Stomach (tissue), 8 donors: ENCODE measurements at regions not wholly inside any gene's neighbourhood (a gene's known extent, or its start where the extent isn't known, plus 50 kb on each side); places are given as distances from the start of the nearest gene placed in this dataset.
"Not testable (repeated sequence)": the region's sequence is repeated elsewhere in the genome, so short reads cannot be mapped to it uniquely, and the experiment has no call there.

ENCODE experiments used
- DNase-seq, 2 donors: peaks; one replicate each; pipeline versions ENCODE4 v3.0.0 to v3.0.0-alpha.2; 2013 to 2019
- H3K27ac ChIP-seq, 5 donors: fragments of 200-600 bp in 4 of 5; sonication (generic) in 4 of 5; one replicate each; pipeline ENCODE4 v1.5.1; 2013 to 2019; ENCODE audit warnings: mild to moderate bottlenecking in 1 of 5, moderate library complexity in 1 of 5
- H3K27me3 ChIP-seq, 3 donors: fragments of 200-600 bp; sonication (generic); one replicate each; pipeline ENCODE4 v1.5.1; 2017 to 2019; ENCODE audit warnings: mixed run types in 1 of 3
- H3K36me3 ChIP-seq, 4 donors: fragments of 200-600 bp; sonication (generic); 1 replicate in 3 of 4; 2 replicates in 1 of 4; pipeline ENCODE4 v1.5.1; 2016 to 2019
- H3K4me1 ChIP-seq, 4 donors: fragments of 200-600 bp; sonication (generic); one replicate each; pipeline ENCODE4 v1.5.1; 2016 to 2019
- H3K4me3 ChIP-seq, 4 donors: fragments of 200-600 bp; sonication (generic) in 3 of 4; one replicate each; pipeline ENCODE4 v1.5.1; 2016 to 2019; ENCODE audit warnings: mild to moderate bottlenecking in 1 of 4
- H3K9me3 ChIP-seq, 4 donors: fragments of 200-600 bp; sonication (generic); one replicate each; pipeline ENCODE4 v1.5.1; 2016 to 2019
- CTCF ChIP-seq, 7 experiments: fragments of 450-650 bp in 4 of 7; fragments of 200-600 bp in 3 of 7; sonication (generic) in 3 of 7; IDR thresholded peaks; one replicate each; pipeline ENCODE4 v1.5.1; 2016 to 2019; ENCODE audit warnings: antibody characterized with exemption in 7 of 7, control low read depth in 2 of 7, mild to moderate bottlenecking in 1 of 7
- EP300 ChIP-seq: sonication (generic); formaldehyde crosslinking; IDR thresholded peaks from one replicate; pipeline ENCODE4 v1.6.1; 2017; ENCODE audit warnings: antibody characterized with exemption
- POLR2A ChIP-seq, 4 donors: fragments of 450-650 bp; IDR thresholded peaks; one replicate each; pipeline ENCODE4 v1.6.1; 2016; ENCODE audit warnings: antibody characterized with exemption in 4 of 4, control low read depth in 2 of 4, mild to moderate bottlenecking in 1 of 4, moderate library complexity in 1 of 4
- POLR2AphosphoS5 ChIP-seq, 3 donors: sonication (generic); formaldehyde crosslinking; IDR thresholded peaks; one replicate each; pipeline ENCODE4 v1.6.1; 2016; ENCODE audit warnings: antibody characterized with exemption in 3 of 3
- WGBS, 5 donors: extraction: QIAGEN DNeasy Blood & Tissue Kit in 3 of 5; methylation state at CpG; one replicate each; pipeline versions ENCODE4 v1.1.5 to v1.1.7; 2013 to 2018; 5-methylcytosine and 5-hydroxymethylcytosine counted together
- intact Hi-C: fragments of 100-400 bp; cut with DNase I; formaldehyde crosslinking; loops from one replicate; pipeline ENCODE4 v1.15.1; 2023; ENCODE audit warnings: low total_unique reads
- donor health status: healthy with polysubstance abuse.
- donor health status: Bipolar disorder and iron deficiency.
- donor health status: healthy.

GRCh38 chr2:155583674-155584195, 748.8 kb downstream of the NR4A2 start:
- intact Hi-C loops = no loop called here
- no peak overlapping the region for H3K27ac ChIP-seq
- TF ChIP-seq CTCF (IDR thresholded peaks at IDR 0.05) = no peak
- no peak for TF ChIP-seq POLR2A (IDR thresholded peaks at IDR 0.05)
- no peak for TF ChIP-seq POLR2AphosphoS5 (IDR thresholded peaks at IDR 0.05)
- no peak for TF ChIP-seq EP300
- H3K4me1 ChIP-seq = no peaks in the 10 kb centered on the region
- H3K27me3 ChIP-seq = no peaks in the 10 kb centered on the region
- no peak overlapping the region for H3K4me3 ChIP-seq
- H3K9me3 ChIP-seq = peaks cover 0 to 20% (median 14%) of the 10 kb centered on the region in 4 donors
- H3K36me3 ChIP-seq = no peaks in the 10 kb centered on the region
- WGBS, 5 donors = 43 to 74% (median 66%) methylated on average over 2 of the region's 2 CpGs
- DNase-seq = no peak

GRCh38 chr2:155574941-155575340, 757.6 kb downstream of the NR4A2 start:
- intact Hi-C loops = no loop called here
- TF ChIP-seq POLR2A (IDR thresholded peaks at IDR 0.05) = no peak
- TF ChIP-seq POLR2AphosphoS5 (IDR thresholded peaks at IDR 0.05) = no peak
- TF ChIP-seq CTCF (IDR thresholded peaks at IDR 0.05) = no peak
- TF ChIP-seq EP300 = no peak

GRCh38 chr2:155547571-155547970, 785.0 kb downstream of the NR4A2 start:
- H3K4me1 ChIP-seq = no peaks in the 10 kb centered on the region
- no peaks in the 10 kb centered on the region for H3K27me3 ChIP-seq
- intact Hi-C loops = no loop called here
- no peaks in the 10 kb centered on the region for H3K9me3 ChIP-seq
- WGBS, 5 donors = 87 to 96% (median 92%) methylated on average over 3 of the region's 3 CpGs
- no peaks in the 10 kb centered on the region for H3K36me3 ChIP-seq
- DNase-seq = no peak
- no peak overlapping the region for H3K4me3 ChIP-seq
- no peak overlapping the region for H3K27ac ChIP-seq
- TF ChIP-seq EP300 (no peak), POLR2A (IDR thresholded peaks at IDR 0.05) (no peak), POLR2AphosphoS5 (IDR thresholded peaks at IDR 0.05) (no peak), CTCF (IDR thresholded peaks at IDR 0.05) (no peak)

More at GRCh38 chr2:155574941-155575340, 757.6 kb downstream of the NR4A2 start:
- Histone ChIP-seq H3K36me3 (no peaks in the 10 kb centered on the region), H3K4me1 (no peaks in the 10 kb centered on the region), H3K4me3 (no peak overlapping the region), H3K27ac (no peak overlapping the region), H3K27me3 (no peaks in the 10 kb centered on the region), H3K9me3 (no peaks in the 10 kb centered on the region)
- no peak for DNase-seq
- WGBS, 5 donors = 73 to 81% (median 76%) methylated on average over 1 of the region's 1 CpG

- intact Hi-C loops = no loop called here
- Histone ChIP-seq H3K4me1 (no peaks in the 10 kb centered on the region), H3K9me3 (no peaks in the 10 kb centered on the region), H3K4me3 (peak overlapping the region in 2 of 4 donors; percentile 5 to 15), H3K36me3 (no peaks in the 10 kb centered on the region), H3K27me3 (no peaks in the 10 kb centered on the region), H3K27ac (no peak overlapping the region)
- 63 to 80% (median 77%) methylated on average over 11 of the region's 11 CpGs for whole genome bisulfite sequencing, 5 donors
- no peak for TF ChIP-seq POLR2AphosphoS5 (IDR thresholded peaks at IDR 0.05)
- no peak for TF ChIP-seq EP300
- no peak for TF ChIP-seq POLR2A (IDR thresholded peaks at IDR 0.05)
- no peak for TF ChIP-seq CTCF (IDR thresholded peaks at IDR 0.05)
- DNase-seq = peak in 1 of 2 donors; percentile 21
Measured at GRCh38 chr2:155546721-155547555, 785.6 kb downstream of the NR4A2 start.

GRCh38 chr2:155539028-155539427, 793.5 kb downstream of the NR4A2 start:
- H3K4me3 ChIP-seq, H3K27me3 ChIP-seq, H3K36me3 ChIP-seq, H3K27ac ChIP-seq, intact Hi-C loops, H3K9me3 ChIP-seq, H3K4me1 ChIP-seq, DNase-seq: not testable (repeated sequence)
- WGBS, 5 donors = 86 to 97% (median 91%) methylated on average over 5 of the region's 5 CpGs
